EL (cell line): ENCODE measurements at regions not wholly inside any gene's neighbourhood (a gene's known extent, or its start where the extent isn't known, plus 50 kb on each side); places are given as distances from the start of the nearest gene placed in this dataset.

ENCODE experiments used
- DNase-seq: peaks from one replicate; pipeline ENCODE4 v3.0.0-alpha.2; 2016

DNA sequence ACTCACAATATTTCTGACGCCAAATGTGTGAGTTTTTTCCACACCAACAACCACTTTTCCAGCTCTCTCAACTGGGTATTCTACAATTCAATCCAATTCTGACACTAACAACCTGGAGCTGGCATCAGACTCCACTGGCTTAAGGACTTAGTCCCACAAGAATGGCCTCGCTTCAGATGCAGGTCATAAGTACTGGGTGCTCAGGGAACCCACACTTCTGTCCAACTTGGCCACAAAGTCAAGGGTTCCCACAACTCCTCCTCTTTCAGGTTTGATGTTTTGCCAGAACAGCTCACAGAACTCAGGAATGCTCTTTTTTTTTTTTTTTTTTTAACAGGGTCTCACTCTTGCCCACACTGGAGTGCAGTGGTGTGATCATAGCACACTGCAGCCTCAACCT, 56.1 kb upstream of the TMC5 start:
- DNase-seq: no peak

DNA sequence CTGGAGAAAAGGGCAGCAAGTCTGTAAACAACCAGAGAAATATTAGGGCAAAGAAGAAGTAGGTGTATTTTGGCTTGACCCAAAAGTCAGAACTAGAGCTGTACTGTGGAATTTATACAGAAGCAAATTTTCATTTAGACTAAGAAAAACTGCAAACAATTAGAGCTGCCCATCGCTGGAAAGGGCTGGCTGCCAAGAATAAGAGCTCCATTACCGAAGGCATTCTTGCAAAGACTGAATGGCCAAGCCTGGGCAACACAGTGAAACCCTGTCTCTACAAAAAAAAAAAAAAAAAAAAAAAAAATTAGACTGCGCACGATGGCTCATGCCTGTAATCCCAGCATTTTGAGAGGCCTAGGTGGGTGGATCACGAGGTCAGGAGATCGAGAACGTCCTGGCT, 53.9 kb upstream of the TMC5 start:
- no peak for DNase-seq

DNA sequence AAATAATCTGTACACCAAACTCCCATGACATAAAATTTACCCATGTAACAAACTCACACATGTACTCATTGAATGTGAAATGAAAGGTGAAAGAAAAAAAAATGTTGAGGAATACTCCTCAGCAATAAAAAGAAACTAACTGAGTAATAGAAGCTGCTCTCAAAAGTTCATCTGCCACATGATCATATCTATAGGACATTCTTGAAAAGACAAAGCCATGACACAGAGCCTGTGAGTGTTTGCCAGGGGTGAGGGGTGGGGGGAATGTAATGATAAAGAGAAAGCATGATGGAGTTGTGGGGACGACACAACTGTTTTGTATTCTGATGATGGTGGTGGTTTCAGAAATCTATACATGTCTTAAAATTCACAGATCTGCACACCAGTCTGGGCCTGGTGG, 52.2 kb upstream of the TMC5 start:
- DNase-seq: peak; percentile 20

DNA sequence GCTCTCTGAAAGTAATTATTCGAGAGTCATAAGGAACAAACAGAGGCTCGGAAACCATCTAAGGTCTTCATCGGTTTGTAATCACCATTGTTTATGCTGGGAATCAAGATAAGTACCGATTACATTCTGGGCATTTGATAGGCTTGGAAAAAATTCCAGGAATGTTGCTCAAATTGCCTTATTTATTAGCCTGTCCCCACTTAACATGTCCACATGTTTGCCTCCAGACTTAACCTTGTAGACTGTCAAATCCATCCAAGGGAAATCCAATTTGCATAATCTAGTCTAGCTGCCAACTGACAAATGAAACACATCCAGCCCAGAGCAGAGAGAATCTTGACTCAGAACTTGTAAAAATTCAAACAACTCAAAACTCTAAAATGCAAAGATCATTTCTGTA, 51.3 kb upstream of the TMC5 start:
- DNase-seq: peak; percentile 23

DNA sequence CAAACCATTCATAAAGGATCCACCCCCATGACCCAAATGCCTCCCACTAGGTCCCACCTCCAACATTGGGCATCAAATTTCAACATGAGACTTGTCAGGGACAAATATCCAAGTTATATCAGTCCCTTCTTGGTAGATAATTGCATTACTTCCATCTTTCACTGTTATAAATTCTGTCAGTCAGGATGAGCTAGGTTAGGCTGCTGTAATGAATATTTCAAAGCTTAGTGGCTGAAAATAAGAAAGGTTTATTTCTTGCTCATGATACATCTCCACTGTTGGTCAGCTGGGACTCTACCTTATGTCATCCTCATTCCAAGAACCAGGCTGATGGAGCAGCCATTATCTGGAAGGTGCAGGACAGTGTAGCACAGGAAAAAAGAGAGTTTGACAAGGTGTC, 50.3 kb upstream of the TMC5 start:
- no peak for DNase-seq
